Esophagus squamous epithelium (tissue), 5 donors: ENCODE measurements at regions not wholly inside any gene's neighbourhood (a gene's known extent, or its start where the extent isn't known, plus 50 kb on each side); places are given as distances from the start of the nearest gene placed in this dataset.

ENCODE experiments used
- DNase-seq: peaks from one replicate; lab custom pipeline; 2025; lab: John Stamatoyannopoulos, UW
- H3K27ac ChIP-seq, 4 donors: fragments of 200-600 bp; sonication (generic); one replicate each; pipeline ENCODE4 v1.5.1; 2016 to 2019; ENCODE audit warnings: mild to moderate bottlenecking in 1 of 4
- H3K27me3 ChIP-seq, 4 donors: fragments of 200-600 bp; sonication (generic); 1 replicate in 3 of 4; 2 replicates in 1 of 4; pipeline versions ENCODE4 v1.5.1 to v1.6.0; 2017 to 2021; ENCODE audit warnings: antibody characterized with exemption in 1 of 4
- H3K36me3 ChIP-seq, 3 donors: fragments of 200-600 bp; sonication (generic); one replicate each; pipeline ENCODE4 v1.5.1; 2016 to 2019
- H3K4me1 ChIP-seq, 3 donors: fragments of 200-600 bp; sonication (generic); one replicate each; pipeline ENCODE4 v1.5.1; 2017 to 2019
- H3K4me3 ChIP-seq, 4 donors: fragments of 200-600 bp; sonication (generic); 1 replicate in 3 of 4; 2 replicates in 1 of 4; pipeline ENCODE4 v1.5.1; 2016 to 2019; ENCODE audit warnings: mild to moderate bottlenecking in 2 of 4, moderate library complexity in 1 of 4
- H3K9me3 ChIP-seq, 3 donors: fragments of 200-600 bp; sonication (generic); one replicate each; pipeline ENCODE4 v1.5.1; 2016 to 2019
- POLR2A ChIP-seq, 4 donors: fragments of 450-650 bp; IDR thresholded peaks; one replicate each; pipeline ENCODE4 v1.6.1; 2017; ENCODE audit warnings: antibody characterized with exemption in 4 of 4, mild to moderate bottlenecking in 4 of 4, moderate library complexity in 3 of 4
- WGBS, 2 donors: methylation state at CpG; one replicate each; pipeline ENCODE4 v1.1.5; 2018; 5-methylcytosine and 5-hydroxymethylcytosine counted together
- intact Hi-C: fragments of 100-400 bp; cut with DNase I; formaldehyde crosslinking; loops from one replicate; pipeline ENCODE4 v1.15.0; 2022
- TF ChIP-seq, protein P1 (sequence below), 6 experiments: fragments of 450-650 bp in 4 of 6; fragments of 200-600 bp in 2 of 6; sonication (generic) in 2 of 6; IDR thresholded peaks; one replicate each; pipeline ENCODE4 v1.5.1; 2016 to 2019; ENCODE audit warnings: antibody characterized with exemption in 6 of 6, mild to moderate bottlenecking in 4 of 6, moderate library complexity in 4 of 6
- donor health status: DM: yes; HTN: yes; CAD: no.

DNA sequence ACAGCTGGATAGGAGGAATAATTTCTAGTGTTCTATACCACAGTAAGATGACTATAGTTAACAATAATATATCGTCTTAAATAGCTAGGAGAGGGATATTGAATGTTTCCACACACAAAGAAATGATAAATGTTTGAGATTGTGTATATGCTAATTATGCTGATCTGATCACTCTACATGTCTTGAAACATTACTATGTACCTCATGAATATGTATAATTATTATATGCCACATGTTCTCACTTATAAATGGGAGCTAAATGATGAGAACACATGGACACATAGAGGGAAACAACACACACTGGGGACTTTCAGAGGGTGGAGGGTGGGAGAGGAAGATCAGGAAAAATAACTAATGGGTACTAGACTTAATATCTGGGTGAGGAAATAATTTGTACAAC, 53.2 kb upstream of the MAGEA4 start:
- intact Hi-C loops = no loop called here
- TF ChIP-seq, protein P1, sequence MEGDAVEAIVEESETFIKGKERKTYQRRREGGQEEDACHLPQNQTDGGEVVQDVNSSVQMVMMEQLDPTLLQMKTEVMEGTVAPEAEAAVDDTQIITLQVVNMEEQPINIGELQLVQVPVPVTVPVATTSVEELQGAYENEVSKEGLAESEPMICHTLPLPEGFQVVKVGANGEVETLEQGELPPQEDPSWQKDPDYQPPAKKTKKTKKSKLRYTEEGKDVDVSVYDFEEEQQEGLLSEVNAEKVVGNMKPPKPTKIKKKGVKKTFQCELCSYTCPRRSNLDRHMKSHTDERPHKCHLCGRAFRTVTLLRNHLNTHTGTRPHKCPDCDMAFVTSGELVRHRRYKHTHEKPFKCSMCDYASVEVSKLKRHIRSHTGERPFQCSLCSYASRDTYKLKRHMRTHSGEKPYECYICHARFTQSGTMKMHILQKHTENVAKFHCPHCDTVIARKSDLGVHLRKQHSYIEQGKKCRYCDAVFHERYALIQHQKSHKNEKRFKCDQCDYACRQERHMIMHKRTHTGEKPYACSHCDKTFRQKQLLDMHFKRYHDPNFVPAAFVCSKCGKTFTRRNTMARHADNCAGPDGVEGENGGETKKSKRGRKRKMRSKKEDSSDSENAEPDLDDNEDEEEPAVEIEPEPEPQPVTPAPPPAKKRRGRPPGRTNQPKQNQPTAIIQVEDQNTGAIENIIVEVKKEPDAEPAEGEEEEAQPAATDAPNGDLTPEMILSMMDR (IDR thresholded peaks at IDR 0.05) = no peak
- TF ChIP-seq POLR2A (IDR thresholded peaks at IDR 0.05) = no peak
- no peak overlapping the region for H3K27ac ChIP-seq
- 59 to 100% methylated on average over 1 of the region's 1 CpG for WGBS, 2 donors
- DNase-seq = no peak
- H3K27me3 ChIP-seq = no peaks in the 10 kb centered on the region
- H3K9me3 ChIP-seq = no peaks in the 10 kb centered on the region
- H3K36me3 ChIP-seq = no peaks in the 10 kb centered on the region
- H3K4me3 ChIP-seq = no peak overlapping the region
- no peaks in the 10 kb centered on the region for H3K4me1 ChIP-seq

DNA sequence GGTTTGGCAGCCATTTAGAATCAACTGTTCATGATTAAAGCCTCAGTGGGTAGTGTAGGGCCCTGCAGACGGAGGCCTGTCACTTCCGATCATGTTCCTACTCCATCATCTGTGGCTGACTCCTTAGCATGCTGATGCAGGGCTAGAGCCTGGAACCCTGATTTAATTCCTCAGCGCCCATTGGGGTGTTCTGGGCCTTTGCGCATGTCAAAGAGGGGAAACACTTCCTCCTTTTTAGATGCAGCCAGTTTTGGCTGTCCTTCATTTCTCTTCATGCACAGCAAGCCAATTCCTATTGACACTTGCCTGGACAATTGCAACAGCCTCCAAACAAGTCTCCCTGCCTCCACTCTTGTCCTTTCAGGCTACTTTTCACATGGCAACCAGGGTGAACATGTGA, 51.9 kb upstream of the MAGEA4 start:
- H3K36me3 ChIP-seq = no peaks in the 10 kb centered on the region
- no peak overlapping the region for H3K4me3 ChIP-seq
- H3K27me3 ChIP-seq = no peaks in the 10 kb centered on the region
- no peaks in the 10 kb centered on the region for H3K4me1 ChIP-seq
- TF ChIP-seq POLR2A (IDR thresholded peaks at IDR 0.05) = no peak
- TF ChIP-seq, protein P1 (IDR thresholded peaks at IDR 0.05) = no peak
- intact Hi-C loops = no loop called here
- H3K27ac ChIP-seq = no peak overlapping the region
- no peak for DNase-seq
- 80 to 100% methylated on average over 2 to 4 of the region's 4 CpGs for WGBS, 2 donors
- H3K9me3 ChIP-seq = no peaks in the 10 kb centered on the region
